ENCODE measurements at regions not wholly inside any gene's neighbourhood (a gene's known extent, or its start where the extent isn't known, plus 50 kb on each side); places are given as distances from the start of the nearest gene placed in this dataset.
A peak's percentile ranks its signal among the peaks of the same experiment; 100 is the strongest.

DNA sequence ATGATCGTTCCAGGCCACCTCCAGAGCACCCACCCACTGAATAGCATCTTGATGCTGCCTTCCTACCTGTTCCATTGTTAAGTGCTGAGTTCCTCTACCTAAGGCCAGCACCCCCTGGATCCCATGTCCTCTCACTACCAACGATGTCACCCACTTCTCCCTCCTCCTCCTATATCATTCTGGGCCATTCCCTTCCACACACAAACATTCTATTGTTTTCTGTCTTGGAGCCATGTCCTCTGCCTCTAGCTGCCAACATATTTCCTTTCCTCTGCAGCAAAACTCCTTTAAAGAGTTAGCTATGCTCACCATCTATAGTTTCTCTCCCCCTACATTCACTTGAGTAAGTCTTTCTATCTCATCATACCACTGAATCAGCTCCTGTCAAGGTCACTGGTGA is 64.0 kb upstream of the ACKR3 start:
- H3K9ac ChIP-seq (ENCODE audit: control insufficient read depth, extremely low read depth, insufficient read depth, low read length): no peak overlapping the region
- FAIRE-seq (no peak), DNase-seq (ENCODE audit: low read depth, low spot score) (no peak)
- no peak for TF ChIP-seq EZH2 (IDR thresholded peaks at IDR 0.05; ENCODE audit: low read length)
- TF ChIP-seq, protein P1, sequence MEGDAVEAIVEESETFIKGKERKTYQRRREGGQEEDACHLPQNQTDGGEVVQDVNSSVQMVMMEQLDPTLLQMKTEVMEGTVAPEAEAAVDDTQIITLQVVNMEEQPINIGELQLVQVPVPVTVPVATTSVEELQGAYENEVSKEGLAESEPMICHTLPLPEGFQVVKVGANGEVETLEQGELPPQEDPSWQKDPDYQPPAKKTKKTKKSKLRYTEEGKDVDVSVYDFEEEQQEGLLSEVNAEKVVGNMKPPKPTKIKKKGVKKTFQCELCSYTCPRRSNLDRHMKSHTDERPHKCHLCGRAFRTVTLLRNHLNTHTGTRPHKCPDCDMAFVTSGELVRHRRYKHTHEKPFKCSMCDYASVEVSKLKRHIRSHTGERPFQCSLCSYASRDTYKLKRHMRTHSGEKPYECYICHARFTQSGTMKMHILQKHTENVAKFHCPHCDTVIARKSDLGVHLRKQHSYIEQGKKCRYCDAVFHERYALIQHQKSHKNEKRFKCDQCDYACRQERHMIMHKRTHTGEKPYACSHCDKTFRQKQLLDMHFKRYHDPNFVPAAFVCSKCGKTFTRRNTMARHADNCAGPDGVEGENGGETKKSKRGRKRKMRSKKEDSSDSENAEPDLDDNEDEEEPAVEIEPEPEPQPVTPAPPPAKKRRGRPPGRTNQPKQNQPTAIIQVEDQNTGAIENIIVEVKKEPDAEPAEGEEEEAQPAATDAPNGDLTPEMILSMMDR (optimal IDR thresholded peaks at IDR 0.05 in 1 of 3, IDR thresholded peaks at IDR 0.05 in 1 of 3, conservative IDR thresholded peaks at IDR 0.05 in 1 of 3; ENCODE audit: extremely low read depth in 1 of 3, insufficient read depth in 2 of 3, low read length in 3 of 3): no peak
- H3K4me2 ChIP-seq (ENCODE audit: control insufficient read depth, extremely low read depth, insufficient read depth, low read depth, low read length): no peak overlapping the region
- H3K36me3 ChIP-seq (ENCODE audit: control insufficient read depth in 2 of 2, extremely low read depth in 1 of 2, insufficient read depth in 2 of 2, low read length in 2 of 2): no peaks in the 10 kb centered on the region
- no peaks in the 10 kb centered on the region for H4K20me1 ChIP-seq (ENCODE audit: control insufficient read depth, extremely low read depth, insufficient read depth, low read length)
- H3K79me2 ChIP-seq (ENCODE audit: control insufficient read depth, insufficient read depth, low read length): no peaks in the 10 kb centered on the region
- no peak overlapping the region for H2AFZ ChIP-seq (ENCODE audit: control insufficient read depth, low read length)
- H3K9me3 ChIP-seq (ENCODE audit: control insufficient read depth, low read depth, low read length): no peaks in the 10 kb centered on the region
- H3K27me3 ChIP-seq (ENCODE audit: control insufficient read depth, extremely low read depth, insufficient read depth, low read length): no peaks in the 10 kb centered on the region
- no peaks in the 10 kb centered on the region for H3K4me1 ChIP-seq (ENCODE audit: control insufficient read depth, extremely low read depth, insufficient read depth, low read length)
- no peak overlapping the region for H3K27ac ChIP-seq (ENCODE audit: control insufficient read depth, insufficient read depth, low read length)
- H3K4me3 ChIP-seq (ENCODE audit: control insufficient read depth in 2 of 3, extremely low read depth in 1 of 3, insufficient read depth in 2 of 3, low read depth in 1 of 3, low read length in 3 of 3): no peak overlapping the region
- H3K9me1 ChIP-seq (ENCODE audit: control insufficient read depth, extremely low read depth, insufficient read depth, low read length): no peaks in the 10 kb centered on the region
- dilution Hi-C loops (cut with MboI; ENCODE audit: extremely low pct_ligation_motif_present, low sequenced_read_pairs): no loop called here

DNA sequence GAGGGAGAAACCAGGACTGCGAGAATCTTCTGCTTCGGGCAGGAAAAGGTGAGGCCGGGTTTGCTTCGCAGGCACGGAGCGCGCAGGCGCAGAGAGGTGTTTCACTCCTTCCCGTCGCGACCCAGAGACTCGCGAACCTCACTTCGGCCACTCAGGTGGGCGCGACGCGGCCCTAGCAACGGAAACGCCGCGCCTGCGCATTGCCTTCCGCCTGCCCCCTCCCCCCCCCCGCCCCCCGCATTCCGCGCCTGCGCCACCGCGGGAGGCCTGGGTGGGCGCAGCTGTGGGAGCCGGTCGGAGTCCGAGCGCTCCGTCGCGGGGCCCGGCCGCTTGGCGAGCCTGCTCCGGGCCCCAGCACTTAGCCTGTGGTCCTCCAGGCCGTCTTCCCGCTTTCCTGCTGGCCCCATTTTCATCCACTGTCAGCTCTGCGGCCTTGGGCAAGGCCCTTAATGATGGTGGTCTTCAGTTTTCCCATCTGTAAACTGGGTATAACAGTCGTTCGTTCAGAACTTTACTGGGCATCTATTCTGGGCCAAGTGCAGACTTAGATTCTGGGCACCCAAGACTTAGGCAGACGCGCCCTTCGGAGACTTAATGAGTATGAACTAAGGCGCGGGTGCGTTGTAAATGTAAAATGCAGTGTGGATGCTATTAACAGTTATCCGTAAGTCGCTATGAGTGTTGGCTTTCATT is 62.1 kb upstream of the ACKR3 start:
- no peaks in the 10 kb centered on the region for H3K79me2 ChIP-seq (ENCODE audit: control insufficient read depth, insufficient read depth, low read length)
- H3K4me1 ChIP-seq (ENCODE audit: control insufficient read depth, extremely low read depth, insufficient read depth, low read length): no peaks in the 10 kb centered on the region
- H3K9ac ChIP-seq (ENCODE audit: control insufficient read depth, extremely low read depth, insufficient read depth, low read length): peak overlapping the region; percentile 71
- dilution Hi-C loops (cut with MboI; ENCODE audit: extremely low pct_ligation_motif_present, low sequenced_read_pairs): no loop called here
- no peaks in the 10 kb centered on the region for H3K27me3 ChIP-seq (ENCODE audit: control insufficient read depth, extremely low read depth, insufficient read depth, low read length)
- H3K9me3 ChIP-seq (ENCODE audit: control insufficient read depth, low read depth, low read length): no peaks in the 10 kb centered on the region
- peak overlapping the region; percentile 39 to 81 (median 70) for H3K4me3 ChIP-seq (ENCODE audit: control insufficient read depth in 2 of 3, extremely low read depth in 1 of 3, insufficient read depth in 2 of 3, low read depth in 1 of 3, low read length in 3 of 3)
- H2AFZ ChIP-seq (ENCODE audit: control insufficient read depth, low read length): peak overlapping the region; percentile 96
- DNase-seq (ENCODE audit: low read depth, low spot score) (peak; percentile 21), FAIRE-seq (no peak)
- H4K20me1 ChIP-seq (ENCODE audit: control insufficient read depth, extremely low read depth, insufficient read depth, low read length): no peaks in the 10 kb centered on the region
- peak overlapping the region; percentile 13 for H3K27ac ChIP-seq (ENCODE audit: control insufficient read depth, insufficient read depth, low read length)
- H3K36me3 ChIP-seq (ENCODE audit: control insufficient read depth in 2 of 2, extremely low read depth in 1 of 2, insufficient read depth in 2 of 2, low read length in 2 of 2): no peaks in the 10 kb centered on the region
- TF ChIP-seq, protein P1 (optimal IDR thresholded peaks at IDR 0.05 in 1 of 3, IDR thresholded peaks at IDR 0.05 in 1 of 3, conservative IDR thresholded peaks at IDR 0.05 in 1 of 3; ENCODE audit: extremely low read depth in 1 of 3, insufficient read depth in 2 of 3, low read length in 3 of 3): no peak
- TF ChIP-seq EZH2 (IDR thresholded peaks at IDR 0.05; ENCODE audit: low read length): no peak
- H3K4me2 ChIP-seq (ENCODE audit: control insufficient read depth, extremely low read depth, insufficient read depth, low read depth, low read length): peak overlapping the region; percentile 90
- H3K9me1 ChIP-seq (ENCODE audit: control insufficient read depth, extremely low read depth, insufficient read depth, low read length): no peaks in the 10 kb centered on the region

Data from keratinocyte (primary cell).